HG03175 (cell line): ENCODE measurements at regions not wholly inside any gene's neighbourhood (a gene's known extent, or its start where the extent isn't known, plus 50 kb on each side); places are given as distances from the start of the nearest gene placed in this dataset.

Source experiments
- ATAC-seq: cut with Tn5 transposase; IDR thresholded peaks from one replicate; pipeline ENCODE4 v1.9.1; 2021; ENCODE audit warnings: mild to moderate bottlenecking, moderate library complexity; ENCODE audit not compliant: unreplicated experiment

DNA sequence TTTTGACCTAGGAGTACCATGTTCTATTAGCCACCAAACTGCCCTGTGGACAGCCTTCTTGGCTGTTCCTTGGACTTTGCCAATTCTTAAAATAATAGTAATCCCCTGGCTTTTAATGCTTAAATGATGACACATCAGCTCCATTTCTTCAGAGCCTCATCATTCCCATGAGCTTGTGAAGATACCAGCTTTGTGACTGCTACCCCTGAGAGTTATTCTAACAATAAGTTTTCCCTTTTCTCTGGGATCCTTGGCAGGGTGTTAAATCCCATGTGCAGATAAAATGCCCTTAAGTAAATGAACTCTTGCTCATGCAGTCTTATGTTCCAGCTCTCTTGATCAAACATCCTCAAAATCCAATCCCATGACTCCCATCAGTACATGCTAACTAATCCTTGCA lies 415.3 kb downstream of the CETN3 start:
- no peak for ATAC-seq

DNA sequence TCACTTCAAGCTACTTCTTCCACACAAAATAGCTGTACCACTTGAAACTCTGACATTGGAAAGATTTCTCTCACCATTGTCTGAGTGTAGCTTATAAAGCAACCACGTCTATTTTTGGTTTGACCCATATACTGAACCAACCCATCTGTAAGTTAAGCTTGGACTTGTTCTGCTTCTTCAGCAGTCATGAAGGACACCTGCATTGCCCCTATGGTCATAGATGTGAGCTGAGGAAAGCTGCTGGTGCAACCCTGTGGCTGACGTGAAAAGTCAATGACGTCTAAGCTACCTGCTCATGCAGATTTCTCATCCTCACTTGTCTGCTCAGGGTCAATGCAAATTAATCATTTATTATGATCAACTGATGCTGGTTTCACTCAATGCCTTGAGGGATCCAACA lies 417.4 kb downstream of the CETN3 start:
- ATAC-seq: no peak

DNA sequence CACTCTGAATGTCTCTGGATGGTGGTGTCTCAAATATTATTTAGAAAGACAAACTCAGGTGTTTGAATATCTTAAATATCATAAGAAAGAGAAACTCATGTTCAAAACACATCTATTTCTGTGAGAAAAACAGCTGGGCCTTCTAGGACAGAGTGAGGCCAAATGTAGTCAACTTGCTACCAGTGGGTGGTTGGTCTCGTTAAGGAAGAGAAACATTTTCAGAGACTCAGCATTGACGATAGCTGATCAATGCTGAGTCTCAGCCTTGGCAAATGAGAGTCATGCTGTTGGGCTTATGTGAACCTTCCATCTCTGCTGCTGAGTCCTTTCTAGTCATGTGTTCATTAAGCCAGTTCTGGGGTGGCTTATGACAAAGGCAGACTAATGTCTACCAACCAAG lies 418.0 kb downstream of the CETN3 start:
- ATAC-seq: no peak

DNA sequence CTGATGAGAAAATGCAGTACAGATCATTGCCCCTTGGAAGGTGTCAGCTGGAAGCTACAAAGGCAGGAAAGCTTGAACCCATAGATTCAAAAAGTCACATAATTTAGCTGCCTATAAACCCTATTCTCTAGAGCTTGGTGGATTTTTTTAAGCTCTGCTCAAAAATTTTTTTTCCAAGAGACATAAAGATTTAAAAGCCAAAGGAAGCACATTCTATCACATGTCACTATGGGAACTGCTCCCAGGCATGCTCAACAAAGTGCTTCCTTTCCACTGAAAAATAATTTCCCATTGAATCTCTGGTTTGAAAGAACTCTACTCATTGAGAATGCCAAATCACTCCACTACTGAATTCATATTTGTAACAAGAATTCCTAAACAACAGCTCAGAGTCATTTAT lies 419.8 kb downstream of the CETN3 start:
- no peak for ATAC-seq

DNA sequence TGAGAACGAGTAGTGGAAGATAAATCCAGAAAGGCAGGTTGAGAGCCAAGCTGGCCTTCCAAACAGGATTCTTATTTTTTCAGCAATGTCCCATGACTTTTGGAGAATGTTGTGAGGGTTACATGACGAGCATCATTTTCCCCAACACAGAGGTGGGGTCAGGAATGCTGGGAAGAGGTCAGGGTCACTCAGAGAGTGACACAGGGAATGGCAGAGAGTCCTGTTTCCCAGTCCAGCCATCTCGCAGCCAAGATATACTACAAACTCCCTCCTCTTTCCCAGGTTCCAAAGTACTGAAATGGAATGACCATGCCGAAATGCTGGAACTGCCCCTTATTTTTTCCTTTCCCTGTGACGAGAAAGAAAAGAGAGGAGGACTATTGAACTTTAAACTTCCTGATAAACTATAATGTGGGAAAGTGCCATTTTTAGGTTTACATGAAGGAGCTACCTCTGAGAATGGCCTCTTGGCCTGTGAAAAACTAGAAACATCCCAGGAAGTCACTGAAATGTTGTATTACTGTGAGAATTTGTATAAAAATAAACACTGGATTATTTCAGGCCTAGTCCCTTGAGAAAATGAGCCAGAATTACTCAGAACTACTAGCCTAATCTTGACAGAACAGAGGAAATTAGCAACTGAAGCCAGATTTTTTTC lies 420.4 kb downstream of the CETN3 start:
- no peak for ATAC-seq

DNA sequence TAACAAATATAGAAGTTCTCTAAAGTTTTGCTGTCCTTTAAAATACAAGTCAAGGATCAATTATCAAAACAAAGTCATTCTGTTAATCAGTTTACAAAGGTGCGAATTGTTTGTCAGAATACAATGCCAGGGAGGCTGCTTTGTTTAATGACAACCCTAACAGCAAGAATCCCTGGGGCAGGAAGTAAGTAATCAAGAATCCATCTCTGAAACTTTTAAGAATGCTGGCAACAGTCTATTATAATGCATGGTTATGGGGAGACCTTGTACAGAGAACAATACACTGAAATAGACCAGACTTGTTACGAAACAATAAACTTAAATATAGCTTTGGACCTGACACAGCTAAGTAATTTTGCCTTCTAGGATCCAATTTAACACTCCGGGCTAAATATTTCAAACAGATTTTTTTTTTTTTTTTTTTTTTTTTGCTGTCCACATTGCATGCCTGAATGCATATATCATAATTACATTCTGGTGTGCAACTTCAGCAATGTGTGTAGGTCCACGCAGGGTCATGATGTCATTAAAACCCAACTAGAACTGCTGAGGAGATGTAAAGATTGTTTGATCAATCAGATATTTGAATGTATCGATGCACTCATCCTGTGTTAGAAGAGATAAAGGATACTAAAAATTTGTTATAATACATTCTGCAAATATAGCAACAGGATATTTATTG lies 421.3 kb downstream of the CETN3 start:
- no peak for ATAC-seq

DNA sequence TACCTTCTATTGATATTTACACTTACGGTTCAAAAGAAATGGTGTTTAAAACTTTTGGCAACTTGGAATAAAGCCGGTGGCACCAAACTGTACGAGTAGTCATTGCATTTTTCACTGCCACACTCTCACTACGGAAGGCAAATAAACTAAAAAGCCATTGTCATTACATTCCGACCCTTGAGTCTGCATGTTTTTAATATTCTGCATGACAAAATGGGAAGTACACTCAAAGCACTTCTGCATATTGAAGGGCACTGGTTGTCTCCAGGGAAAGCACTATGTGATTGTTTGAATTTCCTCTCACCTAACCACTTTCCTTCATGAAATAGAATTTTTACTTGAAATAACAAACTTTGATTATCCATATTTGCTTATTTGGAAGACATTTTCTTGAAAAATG lies 426.3 kb downstream of the CETN3 start:
- ATAC-seq: no peak

DNA sequence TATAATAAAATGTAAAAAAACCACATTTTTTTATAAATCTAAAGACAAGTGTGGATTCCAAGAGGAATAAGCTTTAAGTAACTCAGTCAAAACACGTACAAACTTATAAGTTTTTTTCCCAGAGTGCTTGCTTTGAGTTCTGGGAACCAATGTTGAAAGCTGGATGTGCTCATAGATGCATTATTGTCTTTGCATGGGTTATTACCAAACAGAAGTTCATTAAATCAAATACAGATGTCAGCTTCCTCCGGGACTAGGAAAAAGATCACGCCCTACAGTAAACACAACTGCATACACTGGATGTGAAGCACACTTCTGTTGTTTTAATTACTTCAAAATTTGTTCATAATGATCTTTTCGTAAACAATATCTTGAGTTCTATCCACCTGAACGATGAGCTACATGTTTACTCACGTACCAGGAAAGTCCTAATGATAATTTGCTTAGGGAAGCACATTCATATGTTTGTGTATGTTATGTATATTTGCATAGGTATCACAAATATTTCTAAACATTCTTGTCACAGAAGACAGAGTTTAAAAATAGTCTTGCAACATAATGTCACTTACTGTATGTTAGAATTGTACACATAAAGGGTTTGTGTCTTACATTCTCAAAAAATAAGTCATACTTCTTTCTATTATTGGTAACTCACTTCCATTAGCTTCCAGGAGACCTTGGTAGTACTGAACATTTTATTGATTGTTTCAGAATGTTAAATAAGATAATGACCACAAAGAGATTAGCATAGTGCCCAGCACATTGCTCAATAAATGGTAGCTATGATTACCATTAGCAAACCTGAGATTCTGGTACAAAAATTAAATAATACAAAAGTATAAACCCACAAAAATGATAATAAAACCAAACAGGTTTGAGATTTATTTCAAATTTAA lies 427.4 kb downstream of the CETN3 start:
- no peak for ATAC-seq

DNA sequence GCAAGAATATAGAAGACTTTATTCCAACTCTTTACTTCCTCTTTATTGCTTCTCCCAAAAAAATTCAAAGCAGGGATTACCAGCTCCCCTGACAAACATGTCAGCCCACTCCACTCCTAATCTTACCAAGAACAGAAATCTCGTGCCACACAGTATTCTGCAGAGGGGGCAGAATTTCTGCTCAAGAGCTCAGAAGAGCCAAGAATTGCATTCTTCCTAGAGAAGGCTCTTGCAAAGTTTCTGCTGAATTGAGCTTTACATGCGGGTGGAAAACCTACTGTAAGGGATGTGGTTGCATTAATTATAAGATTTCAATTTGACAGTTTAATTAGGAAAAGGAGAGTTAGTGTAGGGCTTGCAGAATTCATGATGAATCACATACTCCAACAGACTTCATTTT lies 428.5 kb downstream of the CETN3 start:
- ATAC-seq: no peak

DNA sequence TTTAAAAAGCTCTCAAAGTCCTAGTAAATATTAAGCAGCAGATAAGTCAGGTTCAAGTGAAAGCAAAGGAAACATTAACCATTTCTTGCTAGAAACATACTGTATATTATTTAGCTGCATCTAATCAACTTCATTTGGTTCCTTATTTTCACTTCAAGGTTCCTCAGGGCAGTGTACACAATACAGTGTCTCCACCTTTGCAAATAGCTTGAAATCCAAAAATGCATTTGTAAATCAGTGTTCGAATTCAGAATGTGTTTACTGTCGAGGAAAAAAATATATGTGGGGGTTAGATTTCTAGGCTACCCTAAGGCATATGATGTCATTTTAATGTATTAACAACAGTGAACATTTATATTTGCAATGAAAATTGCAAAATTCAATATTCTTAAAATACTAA lies 436.0 kb downstream of the CETN3 start:
- no peak for ATAC-seq

DNA sequence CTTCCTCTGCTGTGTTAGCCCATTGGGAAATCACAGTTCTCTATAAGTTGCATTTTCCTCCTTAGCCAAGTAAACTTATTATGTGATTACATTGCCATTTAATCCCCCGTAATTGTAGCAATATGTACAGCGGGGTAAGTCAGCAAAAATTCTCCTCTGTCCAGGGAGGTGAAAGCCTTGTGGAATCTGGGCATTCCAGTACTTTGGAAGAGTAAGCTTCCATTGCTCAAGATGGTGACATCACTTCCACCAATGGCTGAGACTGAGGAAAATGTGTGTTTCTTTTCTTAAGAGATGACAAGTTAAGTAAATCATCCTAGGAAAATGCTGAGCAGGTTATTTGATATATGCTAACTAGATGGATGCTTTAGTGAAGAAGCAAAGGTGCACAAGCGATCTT lies 436.7 kb downstream of the CETN3 start:
- no peak for ATAC-seq

DNA sequence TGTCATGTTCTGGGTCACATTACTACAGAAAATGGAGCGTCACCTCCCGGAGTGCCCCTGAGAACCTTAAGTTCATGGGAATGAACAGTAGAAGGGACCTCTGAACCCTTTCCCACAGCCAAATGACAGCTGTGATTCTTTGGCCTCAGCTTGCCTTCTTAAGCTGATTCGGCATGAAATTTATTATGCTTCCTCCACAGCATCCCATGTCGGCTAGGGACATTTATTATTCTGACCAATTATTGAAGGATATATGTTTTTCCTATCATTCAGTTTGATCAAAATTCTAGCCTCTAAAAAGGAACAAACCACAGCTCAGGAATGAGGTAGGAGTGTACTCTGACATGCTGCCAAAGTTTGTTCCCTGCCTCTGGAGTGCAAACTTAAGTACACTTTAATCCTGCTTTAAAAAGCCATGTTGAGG lies 440.6 kb downstream of the CETN3 start:
- ATAC-seq: no peak

DNA sequence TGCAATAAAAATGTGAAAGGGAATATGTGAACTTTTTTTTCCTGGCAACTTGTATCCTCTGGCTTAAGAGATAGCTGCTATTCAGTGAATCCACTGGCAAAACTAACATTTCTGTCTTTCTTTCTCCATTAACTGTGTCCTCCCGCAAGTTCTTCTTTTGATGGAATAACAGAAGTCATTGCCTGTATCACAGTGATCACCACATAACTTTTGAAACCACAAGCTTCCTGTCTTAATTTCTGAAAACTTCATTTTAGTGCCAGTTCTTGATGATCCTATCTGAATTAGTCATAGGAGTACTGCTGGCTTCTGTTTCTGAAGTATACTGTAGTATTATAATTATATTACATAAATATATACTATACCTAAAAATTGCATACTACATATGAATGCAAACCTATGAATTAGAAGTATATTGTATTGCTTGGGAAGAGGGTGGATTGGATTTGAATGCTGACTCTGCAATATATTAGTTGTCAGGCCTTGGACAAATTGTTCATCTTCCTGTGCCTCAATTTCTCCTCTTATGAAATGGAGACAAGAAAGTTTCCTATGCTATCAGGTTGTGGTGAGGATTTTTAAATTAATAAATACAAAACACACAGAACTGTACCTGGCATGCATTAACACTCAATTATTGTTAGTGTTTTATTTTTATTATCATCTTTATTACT lies 441.6 kb downstream of the CETN3 start:
- no peak for ATAC-seq

DNA sequence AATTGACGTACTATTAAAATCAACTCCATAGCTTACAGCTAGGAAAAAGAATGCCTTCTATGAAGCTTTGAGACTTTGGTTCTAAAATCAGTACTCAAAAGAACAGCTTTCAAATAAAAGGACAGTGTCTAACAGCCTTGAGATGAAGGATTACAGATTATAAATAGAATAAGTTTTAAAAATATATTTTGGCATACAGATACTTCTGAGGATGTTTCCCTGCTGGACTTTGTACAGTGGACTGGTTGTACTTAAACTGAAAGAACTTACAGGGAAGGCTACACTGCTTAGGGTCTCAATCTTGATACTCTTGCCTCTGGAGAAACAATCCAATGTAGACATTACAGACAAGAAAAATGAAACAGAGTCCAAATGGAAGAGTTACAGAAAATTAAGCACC lies 452.7 kb downstream of the CETN3 start:
- no peak for ATAC-seq

DNA sequence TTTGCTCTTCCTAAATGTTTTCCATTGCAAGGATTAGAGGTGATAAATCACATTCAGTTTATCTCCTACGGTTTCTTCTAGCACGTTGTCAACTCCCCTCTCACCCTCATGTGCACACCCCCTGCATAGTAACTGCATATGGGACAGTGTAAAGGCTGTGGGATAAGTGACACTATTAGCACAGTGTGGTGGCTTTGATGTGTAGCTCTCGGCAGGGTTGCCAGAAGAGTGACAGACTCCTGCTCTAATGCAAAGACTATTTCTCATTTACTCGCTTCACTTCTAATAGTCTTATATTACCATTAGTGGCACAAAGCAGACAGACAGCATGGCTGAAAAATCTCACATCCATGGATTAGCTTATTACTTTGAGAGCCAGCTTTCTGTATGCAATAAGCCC lies 454.6 kb downstream of the CETN3 start:
- ATAC-seq: no peak

DNA sequence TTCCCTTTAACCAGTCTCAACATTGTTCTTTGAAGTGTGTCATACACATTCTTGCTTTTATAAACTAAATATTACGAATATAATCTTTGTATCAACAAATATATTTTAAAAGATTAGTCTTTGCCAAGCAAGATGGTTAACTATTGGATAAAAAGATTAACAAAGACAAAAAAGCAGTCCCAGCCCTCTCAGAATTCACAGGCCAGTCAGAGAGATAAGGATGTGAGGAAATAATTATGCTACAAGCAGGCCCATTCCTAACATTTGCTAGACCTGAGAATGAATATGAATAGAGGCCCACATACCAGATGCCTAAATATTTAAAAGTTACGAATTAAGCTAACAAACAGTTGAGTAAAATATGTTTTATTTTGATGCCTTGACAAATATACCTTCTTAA lies 457.7 kb downstream of the CETN3 start:
- ATAC-seq: no peak

DNA sequence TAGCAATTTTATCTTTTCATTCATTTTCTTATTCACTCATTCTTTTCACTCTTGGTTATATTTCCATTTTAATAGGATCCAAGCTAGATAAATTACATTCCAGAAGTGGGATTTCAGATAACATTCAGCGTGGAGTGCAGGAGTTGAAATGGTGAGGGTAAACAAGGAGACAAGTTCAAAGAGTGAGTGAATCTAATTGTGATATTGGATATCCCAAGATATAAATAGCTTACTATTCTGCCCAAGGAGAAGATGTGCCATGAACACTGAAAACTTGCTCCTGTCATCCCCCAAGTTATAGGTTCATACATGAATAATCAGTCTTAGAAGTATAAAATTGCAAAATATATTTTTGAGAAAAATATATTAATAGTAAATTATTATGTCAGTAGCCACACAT lies 459.3 kb downstream of the CETN3 start:
- ATAC-seq: no peak

DNA sequence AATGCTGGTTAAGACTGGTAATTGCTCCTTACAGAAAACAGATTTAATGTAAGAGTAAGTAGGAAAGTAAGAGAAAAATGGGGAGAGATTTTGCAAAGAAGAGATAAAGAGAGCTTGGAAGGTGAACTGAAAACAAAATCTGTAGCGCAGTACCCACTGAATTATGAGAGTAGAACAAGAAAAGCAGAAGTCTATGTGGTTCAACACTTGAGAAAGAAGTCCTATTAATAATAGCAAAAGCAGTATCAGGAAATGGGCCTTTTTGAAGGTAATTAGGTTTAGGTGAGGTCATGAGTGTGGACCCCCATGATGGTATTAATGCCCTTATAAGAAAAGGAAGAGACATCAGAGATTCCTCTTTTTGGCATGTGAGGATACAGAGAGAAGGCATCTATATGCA lies 460.6 kb downstream of the CETN3 start:
- ATAC-seq: peak; percentile 60

DNA sequence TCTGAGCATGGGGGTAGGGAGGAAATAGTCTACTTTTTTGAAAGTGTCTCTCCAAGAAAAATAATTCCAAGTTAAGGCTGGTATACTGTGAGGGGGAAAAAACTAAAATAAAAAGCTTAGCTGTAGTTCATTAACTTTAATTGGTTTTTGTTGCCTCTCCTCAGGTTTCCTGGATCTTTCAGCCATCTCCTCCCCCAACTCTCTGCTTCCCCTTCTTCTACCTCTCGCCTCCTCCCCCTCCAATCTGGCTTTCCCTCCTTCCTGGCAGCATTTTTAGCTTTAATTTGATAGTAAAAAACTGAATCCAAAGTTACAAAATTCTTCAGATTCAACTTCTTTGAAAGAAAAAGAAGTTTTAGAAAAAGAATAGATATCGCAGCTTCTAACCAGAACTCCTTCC lies 462.6 kb downstream of the CETN3 start:
- ATAC-seq: no peak

DNA sequence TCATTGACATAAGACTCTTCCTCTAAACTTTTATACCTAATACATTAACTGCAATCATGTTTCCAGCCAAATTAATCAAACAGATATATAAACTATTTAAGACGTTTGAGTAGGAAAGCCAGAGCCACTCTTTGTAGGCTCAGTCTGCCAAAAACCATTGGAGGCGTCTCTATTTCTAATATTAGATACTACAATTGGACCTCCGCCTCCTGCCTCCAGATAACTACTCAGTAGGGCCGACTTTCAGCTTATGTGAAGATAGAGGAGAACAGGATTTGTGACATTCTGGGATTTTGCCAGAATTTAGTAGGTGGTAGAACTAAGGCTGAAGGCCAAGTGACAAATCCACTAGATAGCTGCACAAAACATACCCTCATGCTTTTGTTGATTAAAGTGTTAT lies 463.0 kb downstream of the CETN3 start:
- no peak for ATAC-seq

DNA sequence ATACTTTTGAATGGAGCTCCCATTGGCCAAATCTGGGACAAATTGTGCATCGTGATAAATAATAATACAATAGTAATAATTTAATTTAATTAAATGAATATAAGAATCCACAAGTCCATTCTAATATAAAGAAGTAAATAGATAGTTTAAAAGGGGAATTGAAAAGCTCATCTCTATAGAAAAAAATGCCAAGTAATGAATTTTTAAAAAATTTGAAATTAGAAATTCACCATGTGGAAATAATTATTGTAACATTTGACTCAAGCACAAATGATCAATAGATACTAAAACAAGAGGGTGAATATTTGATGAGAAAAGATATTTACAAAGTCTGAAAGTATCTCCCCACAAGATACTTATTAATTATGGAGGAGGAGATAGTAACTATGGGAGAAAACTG lies 467.4 kb downstream of the CETN3 start:
- no peak for ATAC-seq
